MCF 10A (cell line): ENCODE measurements at regions not wholly inside any gene's neighbourhood (a gene's known extent, or its start where the extent isn't known, plus 50 kb on each side); places are given as distances from the start of the nearest gene placed in this dataset.

Source experiments
- BruUV-seq: library from RNA; stranded (reverse); fragments of 400-500 nt; replicated peaks from 2 replicates; lab custom pipeline; 2021; lab: Mats Ljungman, UMichigan
- CTCF ChIA-PET: fragments of 300-600 bp; sonication (Branson Sonifier 250); formaldehyde crosslinking; extraction: SDS; loops from one replicate; lab custom pipeline; 2021; ENCODE audit warnings: antibody characterized with exemption, inconsistent platforms; lab: Yijun Ruan, JAX
- POLR2A ChIA-PET: fragments of 300-600, 350-650 bp; sonication (Branson Sonifier 250); formaldehyde crosslinking; extraction: SDS; loops from one replicate; lab custom pipeline; 2020; ENCODE audit warnings: antibody characterized with exemption, inconsistent platforms; lab: Yijun Ruan, JAX
- DNase-seq: peaks from one replicate; pipeline ENCODE4 v3.0.0-alpha.2; 2018; ENCODE audit not compliant: unreplicated experiment
- H3K27ac Mint-ChIP-seq: one replicate; pipeline ENCODE4 v1.8.0; 2022; ENCODE audit warnings: mild to moderate bottlenecking, low read depth, mixed read lengths; ENCODE audit not compliant: unreplicated experiment
- H3K27me3 Mint-ChIP-seq: one replicate; pipeline ENCODE4 v1.8.0; 2022; ENCODE audit warnings: mixed read lengths; ENCODE audit not compliant: insufficient read depth, unreplicated experiment
- H3K36me3 Mint-ChIP-seq: one replicate; pipeline ENCODE4 v1.8.0; 2022; ENCODE audit warnings: mild to moderate bottlenecking, moderate library complexity, mixed read lengths; ENCODE audit not compliant: insufficient read depth, unreplicated experiment
- H3K4me1 Mint-ChIP-seq: one replicate; pipeline ENCODE4 v1.8.0; 2022; ENCODE audit warnings: mixed read lengths; ENCODE audit not compliant: insufficient read depth, unreplicated experiment
- H3K4me3 Mint-ChIP-seq: one replicate; pipeline ENCODE4 v1.8.0; 2022; ENCODE audit warnings: mild to moderate bottlenecking, moderate library complexity, mixed read lengths; ENCODE audit not compliant: unreplicated experiment
- H3K9me3 Mint-ChIP-seq: one replicate; pipeline ENCODE4 v1.8.0; 2022; ENCODE audit warnings: mixed read lengths; ENCODE audit not compliant: unreplicated experiment
- CTCF ChIP-seq: fragments of 200-600 bp; IDR thresholded peaks from one replicate; pipeline ENCODE4 v1.8.0; 2022; ENCODE audit warnings: antibody characterized with exemption, mild to moderate bottlenecking; ENCODE audit not compliant: unreplicated experiment
- intact Hi-C: fragments of 100-400 bp; cut with micrococcal nuclease; formaldehyde crosslinking; loops from 2 replicates; pipeline ENCODE4 v1.14.1; 2022

- Mint-ChIP-seq H3K4me1 (no peaks in the 10 kb centered on the region), H3K27me3 (no peaks in the 10 kb centered on the region), H3K27ac (no peak overlapping the region), H3K36me3 (no peaks in the 10 kb centered on the region), H3K4me3 (no peak overlapping the region), H3K9me3 (no peaks in the 10 kb centered on the region)
- DNase-seq, result no peak
- intact Hi-C loops, result no loop called here
- no peak for TF ChIP-seq CTCF
- ChIA-PET POLR2A (no interaction called here), CTCF (no interaction called here)
- no TSS peak for BruUV-seq
Measured at GRCh38 chr2:81355436-81355835, 1050.9 kb upstream of the LRRTM1 start.

- H3K27me3 Mint-ChIP-seq, result no peaks in the 10 kb centered on the region
- no peak overlapping the region for H3K27ac Mint-ChIP-seq
- no peaks in the 10 kb centered on the region for H3K4me1 Mint-ChIP-seq
- TF ChIP-seq CTCF, result no peak
- BruUV-seq, result no TSS peak
- H3K9me3 Mint-ChIP-seq, result peaks cover 7% of the 10 kb centered on the region
- no peak overlapping the region for H3K4me3 Mint-ChIP-seq
- CTCF ChIA-PET, result interaction anchor here (0.7 kb wide), 1 partner anchor 1401 kb away, joined by 3 read pairs; no protein-coding TSS in a partner anchor
- POLR2A ChIA-PET, result no interaction called here
- intact Hi-C loops, result no loop called here
- no peaks in the 10 kb centered on the region for H3K36me3 Mint-ChIP-seq
- DNase-seq, result no peak
Measured at GRCh38 chr2:81334046-81334445, 1029.5 kb upstream of the LRRTM1 start.

GRCh38 chr2:81328968-81329367, 1024.4 kb upstream of the LRRTM1 start:
- no peak for TF ChIP-seq CTCF
- peaks cover 7% of the 10 kb centered on the region for H3K9me3 Mint-ChIP-seq

GRCh38 chr2:81327911-81328310, 1023.4 kb upstream of the LRRTM1 start:
- no peaks in the 10 kb centered on the region for H3K27me3 Mint-ChIP-seq
- H3K36me3 Mint-ChIP-seq, result no peaks in the 10 kb centered on the region
- TF ChIP-seq CTCF, result no peak
- H3K9me3 Mint-ChIP-seq, result peaks cover 7% of the 10 kb centered on the region
- no peak overlapping the region for H3K4me3 Mint-ChIP-seq
- BruUV-seq, result no TSS peak
- intact Hi-C loops, result loop anchor here (10.0 kb wide), 1 partner anchor 1003 kb away; no protein-coding TSS in a partner anchor
- H3K27ac Mint-ChIP-seq, result no peak overlapping the region
- DNase-seq, result no peak
- H3K4me1 Mint-ChIP-seq, result no peaks in the 10 kb centered on the region
- ChIA-PET CTCF (interaction anchor here (1.0 kb wide), 1 partner anchor 18 kb away, joined by 3 read pairs; no protein-coding TSS in a partner anchor), POLR2A (no interaction called here)

More at GRCh38 chr2:81328968-81329367, 1024.4 kb upstream of the LRRTM1 start:
- ChIA-PET CTCF (interaction anchor here (0.6 to 1.3 kb wide), 2 partner anchors 25 to 123 kb away, joined by 3 read pairs; no protein-coding TSS in a partner anchor), POLR2A (interaction anchor here (0.8 kb wide), 1 partner anchor 36 kb away, joined by 3 read pairs; no protein-coding TSS in a partner anchor)
- intact Hi-C loops, result loop anchor here (10.0 kb wide), 1 partner anchor 1004 kb away; no protein-coding TSS in a partner anchor
- no peak overlapping the region for H3K27ac Mint-ChIP-seq
- no peak overlapping the region for H3K4me3 Mint-ChIP-seq
- no peaks in the 10 kb centered on the region for H3K4me1 Mint-ChIP-seq
- no peaks in the 10 kb centered on the region for H3K27me3 Mint-ChIP-seq
- H3K36me3 Mint-ChIP-seq, result no peaks in the 10 kb centered on the region
- no TSS peak for BruUV-seq
- no peak for DNase-seq
